GM18868 (cell line): ENCODE measurements at regions not wholly inside any gene's neighbourhood (a gene's known extent, or its start where the extent isn't known, plus 50 kb on each side); places are given as distances from the start of the nearest gene placed in this dataset.

Experiments used
- ATAC-seq: cut with Tn5 transposase; IDR thresholded peaks from one replicate; pipeline ENCODE4 v1.9.1; 2021; ENCODE audit warnings: mild to moderate bottlenecking, moderate library complexity; ENCODE audit not compliant: unreplicated experiment

GRCh38 chr2:196224756-196225155, 53.4 kb upstream of the STK17B start:
- ATAC-seq, result no peak

DNA sequence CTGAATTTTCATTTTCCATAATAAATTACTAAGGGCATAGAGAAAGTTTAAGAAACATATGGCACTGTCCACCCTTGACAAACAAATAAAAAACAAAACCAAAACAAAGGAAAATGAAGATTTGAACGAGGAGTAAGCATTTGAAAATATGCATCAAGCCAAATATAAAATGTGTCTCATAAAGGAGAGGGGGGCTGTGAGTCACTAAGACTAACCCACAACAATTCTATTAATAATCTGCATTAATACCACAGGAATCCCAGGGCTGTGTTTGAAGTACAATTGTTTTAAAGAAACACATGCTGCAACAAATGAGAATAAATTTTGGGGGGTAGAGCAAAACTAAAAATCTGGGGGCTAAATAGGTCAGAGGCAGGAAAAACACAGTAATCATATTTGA, 53.8 kb upstream of the STK17B start:
- ATAC-seq, result no peak

GRCh38 chr2:196226058-196226706, 54.8 kb upstream of the STK17B start:
- no peak for ATAC-seq

DNA sequence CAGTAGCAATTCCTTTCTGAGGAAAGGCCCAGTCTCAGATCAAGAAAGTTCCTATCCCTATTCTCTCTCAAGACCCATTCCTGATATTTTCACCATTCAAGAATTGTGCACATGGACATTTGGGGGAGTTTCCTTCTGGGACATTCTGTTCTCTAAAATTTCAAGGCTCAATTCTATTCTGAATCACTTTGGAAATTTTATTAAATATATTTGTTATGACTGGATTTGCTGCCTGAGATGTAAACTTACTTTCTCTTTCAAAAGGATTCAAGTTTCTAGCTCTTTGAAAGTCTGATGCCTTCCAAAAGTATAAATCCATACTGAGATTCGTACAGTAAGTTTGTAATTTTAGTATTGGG, 55.3 kb upstream of the STK17B start:
- ATAC-seq, result no peak

DNA sequence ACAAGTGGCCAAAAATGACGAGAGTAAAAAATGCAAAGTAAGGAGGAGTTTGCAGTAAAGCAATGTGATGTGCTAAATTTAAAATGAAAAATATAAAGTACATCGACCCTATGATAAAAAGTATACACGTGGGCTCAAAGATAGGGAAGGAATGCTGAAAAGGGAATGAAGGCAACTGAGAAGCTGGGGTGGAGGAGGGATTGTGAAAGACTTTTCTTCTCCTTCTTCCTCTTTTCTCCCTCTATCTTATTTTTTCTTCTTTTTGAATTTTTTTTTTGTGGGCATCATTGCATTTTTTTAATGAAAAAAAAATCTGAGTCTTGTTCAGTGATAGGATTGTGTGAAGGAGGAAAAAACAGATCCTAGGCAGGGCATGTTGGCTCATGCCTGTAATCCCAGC, 57.6 kb upstream of the STK17B start:
- ATAC-seq, result no peak

DNA sequence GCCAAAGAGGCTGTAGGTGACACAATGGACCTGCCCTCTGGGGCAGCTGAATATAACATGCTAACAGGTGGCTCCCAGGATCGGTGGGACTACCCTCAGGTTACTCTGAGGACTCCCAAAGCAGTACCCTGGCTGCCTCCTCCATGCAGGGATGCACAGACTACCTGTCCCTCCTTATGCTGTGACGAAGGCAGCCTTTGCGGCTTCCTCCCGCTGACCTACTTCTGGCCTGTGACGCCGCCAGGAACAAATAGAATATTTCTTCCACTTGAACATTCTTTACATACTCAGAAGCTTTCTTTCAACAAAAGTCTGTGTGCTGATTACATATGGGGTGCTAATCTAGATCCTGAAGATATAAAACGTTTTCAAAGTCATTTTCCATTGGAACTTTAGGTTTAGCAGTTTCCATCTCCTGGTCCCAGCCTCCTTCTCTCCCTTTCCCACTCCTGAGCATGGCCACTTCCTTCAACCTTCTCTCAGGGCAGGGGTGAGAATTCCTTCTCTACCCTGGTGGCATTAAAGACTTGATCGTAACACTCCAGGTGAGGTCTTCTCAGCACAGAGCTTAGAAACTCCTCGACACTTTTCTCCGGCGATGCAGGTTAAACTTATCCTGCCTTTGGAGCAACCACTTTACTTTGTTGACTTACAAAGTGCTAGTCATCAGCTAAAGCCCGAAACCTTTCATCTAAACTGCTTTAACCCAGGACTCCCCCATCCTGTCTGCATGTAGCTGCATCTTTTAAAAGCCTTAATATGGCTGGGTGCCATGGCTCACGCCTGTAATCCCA, 58.9 kb upstream of the STK17B start:
- no peak for ATAC-seq

GRCh38 chr2:196233021-196233804, 61.8 kb upstream of the STK17B start:
- peak; percentile 23 for ATAC-seq

DNA sequence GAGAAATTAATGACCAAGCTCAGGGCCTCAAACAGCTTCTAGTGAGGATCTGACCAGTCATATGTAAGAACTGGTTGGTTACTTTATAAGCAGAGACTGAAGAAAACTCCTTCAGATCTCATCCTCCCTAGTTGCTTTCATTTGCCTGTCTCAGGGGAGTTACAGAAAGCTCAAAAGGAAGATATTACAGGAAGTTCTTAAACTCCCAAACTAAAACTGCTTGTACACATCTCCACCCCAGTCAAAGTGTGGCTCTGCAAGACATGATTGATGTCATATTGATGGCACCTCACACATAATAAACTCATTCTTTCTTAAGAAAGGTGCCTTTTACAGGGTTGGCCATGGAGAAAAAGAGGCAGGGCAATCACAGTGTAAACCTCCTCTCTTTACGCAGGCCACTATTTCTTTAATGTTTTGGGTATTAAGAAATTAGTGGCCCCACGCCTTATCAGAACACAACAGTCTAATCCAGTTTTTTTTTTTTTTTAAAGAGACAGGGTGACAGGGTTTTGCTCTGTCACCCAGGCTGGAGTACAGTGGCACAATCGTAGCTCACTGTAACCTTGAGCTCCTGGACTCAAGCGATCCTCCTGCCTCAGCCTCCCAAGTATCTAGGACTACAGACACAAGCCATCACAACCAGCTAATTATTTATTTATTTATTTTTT, 62.6 kb upstream of the STK17B start:
- ATAC-seq, result peak; percentile 80

GRCh38 chr2:196234672-196235071, 63.3 kb upstream of the STK17B start:
- peak; percentile 50 for ATAC-seq

DNA sequence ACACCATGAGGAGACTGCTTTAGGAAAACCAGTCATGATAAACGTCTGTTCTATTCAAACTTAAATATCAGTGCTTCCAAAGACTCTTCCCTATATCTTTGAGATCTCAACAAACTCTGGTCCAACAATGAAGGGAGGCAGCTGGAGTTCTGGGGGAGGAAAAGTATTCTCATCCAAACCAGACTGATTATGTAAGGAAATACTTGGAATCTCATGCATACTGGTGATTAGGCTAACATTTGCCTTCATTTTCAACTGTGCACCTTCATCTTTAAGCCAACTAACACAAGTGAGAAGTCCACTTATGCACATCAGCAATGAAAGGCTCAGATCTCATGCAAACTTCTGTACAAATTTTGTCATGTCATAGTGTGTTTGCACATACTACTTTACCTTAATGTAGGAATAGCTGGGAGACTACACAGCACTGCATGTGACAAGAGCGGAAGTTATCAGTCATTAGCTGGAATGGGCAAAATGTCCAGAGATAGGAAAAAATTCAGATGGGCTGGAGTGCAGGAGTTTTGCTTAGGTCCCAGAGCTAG, 67.5 kb upstream of the STK17B start:
- ATAC-seq, result no peak

GRCh38 chr2:196239622-196240587, 68.5 kb upstream of the STK17B start:
- ATAC-seq, result peak; percentile 66

GRCh38 chr2:196241175-196241574, 69.8 kb upstream of the STK17B start:
- no peak for ATAC-seq

DNA sequence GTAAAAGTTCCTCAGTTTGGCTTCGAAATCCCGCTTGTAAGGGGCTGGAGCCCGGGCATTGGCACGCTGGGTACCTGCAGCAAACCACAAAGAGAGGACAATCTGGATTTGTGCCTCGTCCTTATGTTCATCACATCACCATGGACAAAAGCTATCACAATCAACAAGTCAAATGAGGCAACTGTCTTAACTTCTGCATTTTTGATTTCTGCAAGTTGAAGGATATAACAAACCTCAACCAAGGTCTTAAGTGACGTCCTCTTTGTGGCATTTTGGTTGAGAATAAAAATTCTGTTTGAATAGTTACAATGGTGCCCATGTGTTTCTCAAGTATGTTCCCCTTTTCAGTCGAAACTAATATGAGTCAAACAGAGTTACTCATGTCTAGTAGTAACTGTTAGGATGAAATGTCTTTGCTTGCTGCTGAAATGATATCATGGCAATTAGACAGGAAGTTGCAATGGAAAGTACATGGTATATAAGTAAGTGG, 70.8 kb upstream of the STK17B start:
- ATAC-seq, result peak; percentile 86

DNA sequence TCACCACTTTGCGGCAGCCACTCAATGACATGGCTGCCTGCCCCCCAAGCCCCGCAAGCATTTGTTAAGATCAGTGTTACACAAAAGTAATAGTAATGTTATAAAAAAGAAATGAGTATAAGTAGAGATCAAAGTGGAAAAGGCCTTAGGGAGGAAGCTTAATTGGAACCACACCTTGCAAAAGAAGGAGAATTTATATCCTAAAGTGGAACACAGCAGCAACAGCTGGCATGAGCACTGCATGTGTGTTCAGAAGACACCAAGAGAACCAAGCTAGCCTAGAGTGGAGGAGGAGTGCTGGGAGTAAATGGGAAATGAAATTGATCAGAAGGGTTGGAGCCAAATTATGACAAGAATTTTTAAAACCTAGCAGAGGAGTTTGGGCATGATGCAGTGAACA, 73.1 kb upstream of the STK17B start:
- no peak for ATAC-seq

- no peak for ATAC-seq
Measured at GRCh38 chr2:196244966-196245365, 73.6 kb upstream of the STK17B start.

- ATAC-seq, result no peak
Measured at GRCh38 chr2:196245378-196246140, 74.2 kb upstream of the STK17B start.

DNA sequence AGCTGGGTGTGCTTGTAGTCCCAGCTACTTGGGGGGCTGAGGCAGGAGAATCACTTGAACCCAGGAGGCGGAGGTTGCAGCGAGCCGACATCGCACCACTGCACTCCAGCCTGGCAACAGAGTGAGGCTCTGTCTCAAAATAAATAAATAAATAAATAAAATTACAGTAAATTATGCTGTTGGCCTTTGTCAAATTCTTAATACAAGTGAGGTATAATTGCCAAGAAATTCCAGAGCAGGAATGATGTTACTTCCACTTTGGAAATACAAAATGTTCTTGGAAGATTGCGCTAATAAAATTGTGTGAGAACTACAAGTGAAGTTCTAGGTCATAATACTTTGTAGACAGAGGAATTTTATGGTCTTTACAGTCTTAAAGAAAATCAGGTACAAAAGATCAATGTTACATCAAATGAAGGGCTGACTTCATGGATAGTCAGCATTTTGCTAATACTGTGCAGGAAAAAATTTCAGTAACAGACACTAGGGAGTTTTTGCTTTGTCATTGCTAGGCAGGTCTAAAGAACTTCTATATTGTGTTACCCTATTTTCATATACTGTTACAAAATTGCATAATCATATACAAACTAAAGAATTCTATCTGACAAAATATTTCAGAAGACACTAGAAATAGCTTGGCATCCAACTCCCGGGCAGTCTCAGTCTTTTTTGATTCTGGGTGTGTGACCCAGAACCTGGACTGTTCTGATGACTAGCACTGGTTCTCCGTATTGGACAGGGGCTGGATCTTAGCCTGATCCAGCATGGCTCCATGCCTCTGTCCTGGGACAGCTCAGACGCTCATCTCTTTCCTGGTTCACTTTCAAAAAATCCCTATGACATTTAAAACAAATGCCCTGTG, 76.0 kb upstream of the STK17B start:
- ATAC-seq, result no peak

- no peak for ATAC-seq
Measured at GRCh38 chr2:196247976-196248280, 76.5 kb upstream of the STK17B start.
